Breast epithelium (tissue), 3 donors: ENCODE measurements at regions not wholly inside any gene's neighbourhood (a gene's known extent, or its start where the extent isn't known, plus 50 kb on each side); places are given as distances from the start of the nearest gene placed in this dataset.

ENCODE experiments used
- POLR2AphosphoS5 ChIP-seq, 3 donors: sonication (generic); formaldehyde crosslinking; IDR thresholded peaks; one replicate each; pipeline ENCODE4 v1.6.1; 2017; ENCODE audit warnings: antibody characterized with exemption in 3 of 3
- TF ChIP-seq, protein P1 (sequence below), 3 donors: fragments of 450-650 bp; IDR thresholded peaks; one replicate each; pipeline ENCODE4 v1.5.1; 2016 to 2017; ENCODE audit warnings: antibody characterized with exemption in 3 of 3, mild to moderate bottlenecking in 3 of 3, moderate library complexity in 3 of 3

DNA sequence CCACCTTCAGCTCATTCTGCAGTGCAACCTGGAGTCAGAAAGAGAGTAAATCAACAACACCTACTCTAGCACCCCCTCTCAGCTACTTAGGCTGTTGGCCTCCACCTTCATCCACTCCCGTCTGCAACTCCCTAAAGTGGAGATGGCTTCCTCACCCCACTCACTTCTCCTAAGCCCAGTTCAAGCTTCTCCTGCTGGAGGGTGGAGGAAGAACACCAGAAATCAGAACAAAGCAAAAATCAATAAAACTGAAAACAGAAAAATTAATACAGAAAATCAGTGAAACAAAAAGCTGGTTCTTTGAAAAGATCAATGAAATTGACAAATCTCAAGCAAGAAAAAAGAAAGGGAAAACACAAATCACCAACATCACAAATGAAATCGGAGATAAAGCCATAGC, 191.7 kb downstream of the ANAPC1 start:
- TF ChIP-seq, protein P1, sequence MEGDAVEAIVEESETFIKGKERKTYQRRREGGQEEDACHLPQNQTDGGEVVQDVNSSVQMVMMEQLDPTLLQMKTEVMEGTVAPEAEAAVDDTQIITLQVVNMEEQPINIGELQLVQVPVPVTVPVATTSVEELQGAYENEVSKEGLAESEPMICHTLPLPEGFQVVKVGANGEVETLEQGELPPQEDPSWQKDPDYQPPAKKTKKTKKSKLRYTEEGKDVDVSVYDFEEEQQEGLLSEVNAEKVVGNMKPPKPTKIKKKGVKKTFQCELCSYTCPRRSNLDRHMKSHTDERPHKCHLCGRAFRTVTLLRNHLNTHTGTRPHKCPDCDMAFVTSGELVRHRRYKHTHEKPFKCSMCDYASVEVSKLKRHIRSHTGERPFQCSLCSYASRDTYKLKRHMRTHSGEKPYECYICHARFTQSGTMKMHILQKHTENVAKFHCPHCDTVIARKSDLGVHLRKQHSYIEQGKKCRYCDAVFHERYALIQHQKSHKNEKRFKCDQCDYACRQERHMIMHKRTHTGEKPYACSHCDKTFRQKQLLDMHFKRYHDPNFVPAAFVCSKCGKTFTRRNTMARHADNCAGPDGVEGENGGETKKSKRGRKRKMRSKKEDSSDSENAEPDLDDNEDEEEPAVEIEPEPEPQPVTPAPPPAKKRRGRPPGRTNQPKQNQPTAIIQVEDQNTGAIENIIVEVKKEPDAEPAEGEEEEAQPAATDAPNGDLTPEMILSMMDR (IDR thresholded peaks at IDR 0.05): no peak
- TF ChIP-seq POLR2AphosphoS5 (IDR thresholded peaks at IDR 0.05): no peak
